Ovary (tissue), 7 donors: ENCODE measurements at regions not wholly inside any gene's neighbourhood (a gene's known extent, or its start where the extent isn't known, plus 50 kb on each side); places are given as distances from the start of the nearest gene placed in this dataset.
"Not testable (repeated sequence)": the region's sequence is repeated elsewhere in the genome, so short reads cannot be mapped to it uniquely, and the experiment has no call there.

Source experiments
- DNase-seq, 5 donors: peaks; one replicate each; pipeline ENCODE4 v3.0.0-alpha.2; 2019 to 2020
- H3K27ac ChIP-seq, 2 donors: fragments of 200-600 bp; one replicate each; pipeline versions ENCODE4 v1.5.1 to v1.8.0; 2019 to 2022
- H3K27me3 ChIP-seq: fragments of 200-600 bp; one replicate; pipeline ENCODE4 v1.8.0; 2022
- H3K36me3 ChIP-seq: fragments of 200-600 bp; sonication (generic); one replicate; pipeline ENCODE4 v1.5.1; 2019
- H3K4me1 ChIP-seq: one replicate; pipeline ENCODE4 v1.8.1; 2013; ENCODE audit warnings: mild to moderate bottlenecking, moderate library complexity; ENCODE audit not compliant: insufficient read depth
- H3K4me3 ChIP-seq: fragments of 200-600 bp; sonication (generic); one replicate; pipeline ENCODE4 v1.5.1; 2017
- H3K9me3 ChIP-seq, 2 donors: fragments of 200-600 bp in 1 of 2; sonication (generic) in 1 of 2; one replicate each; pipeline versions ENCODE4 v1.5.1 to v1.8.1; 2013 to 2019; ENCODE audit warnings: mild to moderate bottlenecking in 1 of 2, moderate library complexity in 1 of 2
- EP300 ChIP-seq: sonication (generic); formaldehyde crosslinking; IDR thresholded peaks from one replicate; pipeline ENCODE4 v1.6.1; 2017; ENCODE audit warnings: antibody characterized with exemption
- POLR2A ChIP-seq: fragments of 450-650 bp; IDR thresholded peaks from one replicate; pipeline ENCODE4 v1.6.1; 2017; ENCODE audit warnings: antibody characterized with exemption, mild to moderate bottlenecking, moderate library complexity
- WGBS, 3 donors: extraction: QIAGEN DNeasy Blood & Tissue Kit in 1 of 3; methylation state at CpG; one replicate each; pipeline versions ENCODE4 v1.1.5 to v1.1.7; 2013 to 2017; 5-methylcytosine and 5-hydroxymethylcytosine counted together
- intact Hi-C, 4 donors: fragments of 100-400 bp; cut with DNase I; formaldehyde crosslinking; loops; one replicate each; pipeline versions ENCODE4 v1.11.0 to v1.15.1; 2022 to 2023
- TF ChIP-seq, protein P1 (sequence below), 3 donors: fragments of 450-650 bp in 2 of 3; fragments of 200-600 bp in 1 of 3; IDR thresholded peaks; one replicate each; pipeline versions ENCODE4 v1.5.1 to v1.8.0; 2016 to 2022; ENCODE audit warnings: antibody characterized with exemption in 3 of 3, mild to moderate bottlenecking in 1 of 3
- donor health status: DM: no; HTN: no; CAD: no; lungs with moderate emphysema.
- donor health status: DM: no; HTN: no; CAD: no.
- donor health status: Bipolar disorder and iron deficiency.
- donor health status: DM: no; HTN: no; CAD: no.
- donor health status: DM: yes; HTN: yes; CAD: no.

GRCh38 chr4:59666645-59667044 is 1533.5 kb upstream of the ADGRL3 start:
- no peaks in the 10 kb centered on the region for H3K27me3 ChIP-seq
- intact Hi-C loops = no loop called here
- no peaks in the 10 kb centered on the region for H3K4me1 ChIP-seq
- no peaks in the 10 kb centered on the region for H3K36me3 ChIP-seq
- H3K9me3 ChIP-seq = no peaks in the 10 kb centered on the region
- no peak overlapping the region for H3K27ac ChIP-seq
- WGBS, 3 donors = 33 to 58% (median 37%) methylated on average over 2 of the region's 2 CpGs
- no peak for DNase-seq
- TF ChIP-seq, protein P1, sequence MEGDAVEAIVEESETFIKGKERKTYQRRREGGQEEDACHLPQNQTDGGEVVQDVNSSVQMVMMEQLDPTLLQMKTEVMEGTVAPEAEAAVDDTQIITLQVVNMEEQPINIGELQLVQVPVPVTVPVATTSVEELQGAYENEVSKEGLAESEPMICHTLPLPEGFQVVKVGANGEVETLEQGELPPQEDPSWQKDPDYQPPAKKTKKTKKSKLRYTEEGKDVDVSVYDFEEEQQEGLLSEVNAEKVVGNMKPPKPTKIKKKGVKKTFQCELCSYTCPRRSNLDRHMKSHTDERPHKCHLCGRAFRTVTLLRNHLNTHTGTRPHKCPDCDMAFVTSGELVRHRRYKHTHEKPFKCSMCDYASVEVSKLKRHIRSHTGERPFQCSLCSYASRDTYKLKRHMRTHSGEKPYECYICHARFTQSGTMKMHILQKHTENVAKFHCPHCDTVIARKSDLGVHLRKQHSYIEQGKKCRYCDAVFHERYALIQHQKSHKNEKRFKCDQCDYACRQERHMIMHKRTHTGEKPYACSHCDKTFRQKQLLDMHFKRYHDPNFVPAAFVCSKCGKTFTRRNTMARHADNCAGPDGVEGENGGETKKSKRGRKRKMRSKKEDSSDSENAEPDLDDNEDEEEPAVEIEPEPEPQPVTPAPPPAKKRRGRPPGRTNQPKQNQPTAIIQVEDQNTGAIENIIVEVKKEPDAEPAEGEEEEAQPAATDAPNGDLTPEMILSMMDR (IDR thresholded peaks at IDR 0.05) = no peak
- no peak for TF ChIP-seq EP300
- TF ChIP-seq POLR2A = no peak
- H3K4me3 ChIP-seq = no peak overlapping the region

- H3K4me3 ChIP-seq = no peak overlapping the region
- intact Hi-C loops = no loop called here
- no peaks in the 10 kb centered on the region for H3K9me3 ChIP-seq
- no peaks in the 10 kb centered on the region for H3K4me1 ChIP-seq
- H3K27me3 ChIP-seq = no peaks in the 10 kb centered on the region
- TF ChIP-seq, protein P1 (IDR thresholded peaks at IDR 0.05) = no peak
- no peak for TF ChIP-seq POLR2A
- TF ChIP-seq EP300 = no peak
- 46 to 67% (median 46%) methylated on average over 1 of the region's 1 CpG for WGBS, 3 donors
- H3K36me3 ChIP-seq = no peaks in the 10 kb centered on the region
- DNase-seq = no peak
- no peak overlapping the region for H3K27ac ChIP-seq
These were observed 1529.1 kb upstream of the ADGRL3 start for GRCh38 chr4:59671037-59671436.

GRCh38 chr4:59676389-59676788 is 1523.7 kb upstream of the ADGRL3 start:
- intact Hi-C loops = no loop called here
- 39 to 58% (median 39%) methylated on average over 1 of the region's 1 CpG for WGBS, 3 donors
- H3K4me1 ChIP-seq = no peaks in the 10 kb centered on the region
- H3K27me3 ChIP-seq = no peaks in the 10 kb centered on the region
- no peak for DNase-seq
- H3K4me3 ChIP-seq = no peak overlapping the region
- TF ChIP-seq EP300 (no peak), POLR2A (no peak)
- TF ChIP-seq, protein P1 (IDR thresholded peaks at IDR 0.05) = no peak
- H3K36me3 ChIP-seq = no peaks in the 10 kb centered on the region
- no peaks in the 10 kb centered on the region for H3K9me3 ChIP-seq
- no peak overlapping the region for H3K27ac ChIP-seq

- H3K27me3 ChIP-seq, DNase-seq, H3K27ac ChIP-seq, intact Hi-C loops, H3K9me3 ChIP-seq, H3K4me1 ChIP-seq, H3K4me3 ChIP-seq, H3K36me3 ChIP-seq: not testable (repeated sequence)
- 70 to 78% (median 76%) methylated on average over 2 of the region's 2 CpGs for WGBS, 3 donors
These were observed 1523.1 kb upstream of the ADGRL3 start for GRCh38 chr4:59676992-59677391.

GRCh38 chr4:59685626-59686025 is 1514.5 kb upstream of the ADGRL3 start:
- Histone ChIP-seq H3K9me3 (no peaks in the 10 kb centered on the region), H3K27me3 (no peaks in the 10 kb centered on the region), H3K27ac (no peak overlapping the region), H3K4me3 (no peak overlapping the region), H3K36me3 (no peaks in the 10 kb centered on the region), H3K4me1 (no peaks in the 10 kb centered on the region)
- intact Hi-C loops = no loop called here
- 70 to 82% (median 72%) methylated on average over 1 of the region's 1 CpG for WGBS, 3 donors
- no peak for DNase-seq
- TF ChIP-seq EP300 = no peak
- TF ChIP-seq POLR2A = no peak
- TF ChIP-seq, protein P1 (IDR thresholded peaks at IDR 0.05) = no peak
